LNCaP clone FGC (cell line): ENCODE measurements at regions not wholly inside any gene's neighbourhood (a gene's known extent, or its start where the extent isn't known, plus 50 kb on each side); places are given as distances from the start of the nearest gene placed in this dataset.

ENCODE experiments used
- DNase-seq: peaks from one replicate; pipeline ENCODE4 v3.0.0-alpha.2; 2011; ENCODE audit warnings: low read depth
- H3K4me3 ChIP-seq: 2 replicates; pipeline ENCODE4 v1.5.1; 2011; ENCODE audit warnings: mild to moderate bottlenecking, low read depth, low read length, control low read depth
- CTCF ChIP-seq: IDR thresholded peaks from 2 replicates; pipeline ENCODE4 v1.5.1; 2012; ENCODE audit warnings: mild to moderate bottlenecking; ENCODE audit not compliant: control insufficient read depth, insufficient read depth; ENCODE audit errors: extremely low read depth

DNA sequence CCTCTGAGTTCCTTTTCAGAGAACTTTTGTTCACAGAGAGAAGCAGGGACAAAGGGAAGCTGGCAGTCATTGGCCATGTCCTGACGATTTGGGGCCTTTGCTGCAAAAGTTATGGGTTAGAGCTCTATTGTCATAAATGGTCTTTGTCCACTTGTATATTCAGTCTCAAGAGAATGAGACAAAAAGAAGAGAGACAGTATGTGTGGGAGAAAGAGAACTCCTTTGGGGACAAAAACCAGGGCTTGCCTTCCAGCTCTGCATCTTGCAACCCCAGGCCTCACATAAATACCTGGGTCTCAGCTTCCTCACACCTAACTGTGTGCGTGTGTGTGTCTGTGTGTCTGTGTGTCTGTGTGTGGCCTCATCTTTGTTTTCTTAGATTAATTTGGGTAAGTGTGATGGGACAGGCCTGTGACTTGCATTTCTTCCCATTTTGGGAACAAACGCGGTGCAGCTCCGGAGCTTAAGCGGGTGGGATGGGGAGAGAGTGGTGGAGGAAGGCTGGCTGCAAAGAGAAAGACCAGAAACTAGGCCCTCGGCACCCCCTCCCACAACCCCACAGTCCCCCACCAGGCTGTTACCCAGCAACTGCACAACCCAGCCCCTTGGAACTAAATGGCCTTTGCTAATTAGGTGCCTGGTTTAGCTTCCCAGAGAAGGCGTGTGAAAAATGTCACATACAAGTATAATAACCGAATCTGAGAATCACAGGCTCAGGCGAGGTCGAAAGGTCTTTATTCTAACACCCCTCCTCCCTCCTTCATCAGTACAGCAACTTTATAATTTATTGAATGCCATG is 376.9 kb downstream of the CDK5RAP2 start:
- H3K4me3 ChIP-seq: no peak overlapping the region
- no peak for TF ChIP-seq CTCF
- no peak for DNase-seq

- no peak for DNase-seq
- no peak overlapping the region for H3K4me3 ChIP-seq
- no peak for TF ChIP-seq CTCF
Observed at GRCh38 chr9:120198027-120198426, 381.9 kb downstream of the CDK5RAP2 start.

- no peak for TF ChIP-seq CTCF
- no peak overlapping the region for H3K4me3 ChIP-seq
Observed at GRCh38 chr9:120197605-120198004, 382.4 kb downstream of the CDK5RAP2 start.

DNA sequence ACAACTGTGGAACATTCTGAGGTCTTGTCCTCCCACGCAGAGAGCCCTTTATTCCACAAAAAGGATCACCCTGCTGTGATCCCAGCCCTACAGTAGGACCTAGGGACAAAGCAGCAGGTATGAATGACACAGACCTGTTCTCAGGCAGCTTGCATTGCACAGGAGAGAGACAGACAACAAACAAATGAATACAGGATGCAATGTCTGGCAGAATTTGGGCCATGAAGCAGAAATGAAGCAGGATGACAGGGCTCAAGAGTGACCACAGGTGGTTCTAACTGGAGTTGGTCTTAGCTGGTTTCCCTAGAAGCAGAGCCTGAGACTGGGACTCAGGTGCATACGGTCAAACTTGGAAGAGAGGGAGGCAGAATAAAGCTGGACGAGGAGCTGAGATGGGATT is 388.8 kb downstream of the CDK5RAP2 start:
- DNase-seq: no peak
- H3K4me3 ChIP-seq: no peak overlapping the region
- no peak for TF ChIP-seq CTCF

More at GRCh38 chr9:120197605-120198004, 382.4 kb downstream of the CDK5RAP2 start:
- no peak for DNase-seq

DNA sequence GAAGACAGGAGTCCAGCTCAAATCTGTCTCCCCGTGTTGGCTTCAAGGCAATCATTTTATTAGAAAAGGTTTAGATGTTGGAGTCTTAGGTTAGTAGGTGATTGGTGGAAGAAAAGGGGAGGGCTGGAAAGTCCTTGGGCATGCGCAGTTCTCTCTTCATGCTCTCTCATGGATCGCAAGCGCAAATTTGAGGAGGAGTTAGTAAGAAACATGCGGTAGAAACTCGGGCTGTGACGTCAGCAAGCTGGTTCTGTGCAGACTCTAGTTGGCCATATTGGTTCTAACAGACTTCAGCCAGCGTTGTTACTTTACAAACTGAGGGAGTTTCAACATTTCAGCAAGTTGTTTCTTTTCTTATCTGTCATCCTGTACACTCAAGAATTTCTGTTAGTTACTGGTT is 392.2 kb downstream of the CDK5RAP2 start:
- no peak for DNase-seq
- no peak for TF ChIP-seq CTCF
- no peak overlapping the region for H3K4me3 ChIP-seq

DNA sequence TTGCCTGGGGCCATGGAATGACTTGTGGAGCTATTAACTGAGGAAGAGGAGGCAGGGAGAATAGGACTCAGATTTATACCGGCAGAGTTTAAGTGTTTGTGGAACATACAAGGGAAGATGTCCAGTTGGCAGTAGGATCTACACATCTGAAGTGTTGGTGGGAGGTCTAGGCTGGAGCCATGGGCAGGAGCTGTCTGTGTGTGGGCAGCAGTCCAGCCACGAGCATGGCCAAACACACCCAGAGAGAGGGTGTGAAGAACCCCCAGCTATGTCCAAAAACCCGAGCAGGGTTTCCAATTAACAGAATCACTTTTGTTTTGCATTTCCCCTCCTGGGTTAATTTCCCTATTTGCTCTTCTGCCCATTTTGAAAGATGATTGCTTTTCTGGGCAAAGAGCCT is 393.7 kb downstream of the CDK5RAP2 start:
- DNase-seq: no peak
- TF ChIP-seq CTCF: no peak
- H3K4me3 ChIP-seq: no peak overlapping the region

- no peak for DNase-seq
- TF ChIP-seq CTCF: no peak
- H3K4me3 ChIP-seq: no peak overlapping the region
Observed at GRCh38 chr9:120184266-120184665, 395.7 kb downstream of the CDK5RAP2 start.
